Thyroid gland (tissue), 4 donors: ENCODE measurements at regions not wholly inside any gene's neighbourhood (a gene's known extent, or its start where the extent isn't known, plus 50 kb on each side); places are given as distances from the start of the nearest gene placed in this dataset.

Experiments used
- POLR2A ChIP-seq, 2 donors: fragments of 450-650 bp; IDR thresholded peaks; one replicate each; pipeline ENCODE4 v1.6.1; 2017; ENCODE audit warnings: antibody characterized with exemption in 2 of 2, mild to moderate bottlenecking in 2 of 2, moderate library complexity in 1 of 2
- TF ChIP-seq, protein P1 (sequence below), 6 experiments: fragments of 200-600 bp in 3 of 6; fragments of 450-650 bp in 3 of 6; sonication (generic) in 3 of 6; IDR thresholded peaks; one replicate each; pipeline ENCODE4 v1.5.1; 2016 to 2019; ENCODE audit warnings: antibody characterized with exemption in 6 of 6, mild to moderate bottlenecking in 2 of 6, inconsistent platforms in 1 of 6, moderate library complexity in 1 of 6

DNA sequence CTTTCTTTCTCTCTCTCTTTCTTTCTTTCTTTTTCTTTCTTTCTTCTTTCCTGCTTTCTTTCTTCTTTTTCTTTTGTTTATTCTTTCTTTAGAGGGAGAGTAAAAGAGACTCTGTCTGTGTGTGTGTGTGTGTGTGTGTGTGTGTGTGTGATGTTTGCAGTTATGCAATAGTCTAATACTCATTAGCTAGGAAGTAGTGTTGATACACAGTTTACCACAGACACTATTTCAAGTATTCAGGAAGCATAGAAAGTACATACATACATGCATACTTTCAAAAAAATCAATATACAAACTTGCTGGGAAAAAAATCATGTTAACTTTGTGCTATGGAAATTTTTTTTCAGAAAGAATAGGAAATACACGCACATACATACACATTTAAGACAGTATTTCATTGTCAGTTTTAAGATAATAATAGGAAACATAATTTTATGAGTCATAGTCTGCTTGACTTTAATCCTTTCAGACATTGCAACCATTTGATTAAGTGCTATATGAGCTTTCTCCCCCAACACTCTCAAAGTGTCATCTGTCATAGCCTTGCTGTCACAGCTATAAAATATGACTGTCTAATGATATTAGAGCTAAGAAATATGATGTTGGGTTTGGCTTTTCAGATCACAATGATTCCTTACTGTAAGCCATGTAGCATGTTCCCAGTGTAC is 74.9 kb upstream of the EPHA3 start:
- TF ChIP-seq, protein P1, sequence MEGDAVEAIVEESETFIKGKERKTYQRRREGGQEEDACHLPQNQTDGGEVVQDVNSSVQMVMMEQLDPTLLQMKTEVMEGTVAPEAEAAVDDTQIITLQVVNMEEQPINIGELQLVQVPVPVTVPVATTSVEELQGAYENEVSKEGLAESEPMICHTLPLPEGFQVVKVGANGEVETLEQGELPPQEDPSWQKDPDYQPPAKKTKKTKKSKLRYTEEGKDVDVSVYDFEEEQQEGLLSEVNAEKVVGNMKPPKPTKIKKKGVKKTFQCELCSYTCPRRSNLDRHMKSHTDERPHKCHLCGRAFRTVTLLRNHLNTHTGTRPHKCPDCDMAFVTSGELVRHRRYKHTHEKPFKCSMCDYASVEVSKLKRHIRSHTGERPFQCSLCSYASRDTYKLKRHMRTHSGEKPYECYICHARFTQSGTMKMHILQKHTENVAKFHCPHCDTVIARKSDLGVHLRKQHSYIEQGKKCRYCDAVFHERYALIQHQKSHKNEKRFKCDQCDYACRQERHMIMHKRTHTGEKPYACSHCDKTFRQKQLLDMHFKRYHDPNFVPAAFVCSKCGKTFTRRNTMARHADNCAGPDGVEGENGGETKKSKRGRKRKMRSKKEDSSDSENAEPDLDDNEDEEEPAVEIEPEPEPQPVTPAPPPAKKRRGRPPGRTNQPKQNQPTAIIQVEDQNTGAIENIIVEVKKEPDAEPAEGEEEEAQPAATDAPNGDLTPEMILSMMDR (IDR thresholded peaks at IDR 0.05): no peak
- TF ChIP-seq POLR2A (IDR thresholded peaks at IDR 0.05): no peak
